CD1c-positive myeloid dendritic cell (primary cell): ENCODE measurements at regions not wholly inside any gene's neighbourhood (a gene's known extent, or its start where the extent isn't known, plus 50 kb on each side); places are given as distances from the start of the nearest gene placed in this dataset.
"Not testable (repeated sequence)": the region's sequence is repeated elsewhere in the genome, so short reads cannot be mapped to it uniquely, and the experiment has no call there.

Source experiments
- DNase-seq: peaks from one replicate; pipeline ENCODE4 v3.0.0-alpha.2; 2016; ENCODE audit errors: extremely low spot score

- DNase-seq: not testable (repeated sequence)
Measured at GRCh38 chr16:13336907-13337881, 435.8 kb downstream of the SHISA9 start.

GRCh38 chr16:13338044-13338443, 436.6 kb downstream of the SHISA9 start:
- DNase-seq: no peak

- no peak for DNase-seq
Measured at GRCh38 chr16:13342675-13343074, 441.3 kb downstream of the SHISA9 start.

- DNase-seq: no peak
Measured at GRCh38 chr16:13344001-13344400, 442.6 kb downstream of the SHISA9 start.

- DNase-seq: no peak
Measured at GRCh38 chr16:13348416-13348815, 447.0 kb downstream of the SHISA9 start.

GRCh38 chr16:13350000-13350399, 448.6 kb downstream of the SHISA9 start:
- no peak for DNase-seq

- no peak for DNase-seq
Measured at GRCh38 chr16:13351181-13351580, 449.8 kb downstream of the SHISA9 start.

GRCh38 chr16:13351601-13352217, 450.3 kb downstream of the SHISA9 start:
- DNase-seq: no peak

- DNase-seq: not testable (repeated sequence)
Measured at GRCh38 chr16:13352796-13353195, 451.4 kb downstream of the SHISA9 start.

GRCh38 chr16:13357842-13358241, 456.4 kb downstream of the SHISA9 start:
- DNase-seq: not testable (repeated sequence)

GRCh38 chr16:13359835-13360234, 458.4 kb downstream of the SHISA9 start:
- no peak for DNase-seq

GRCh38 chr16:13372421-13372820, 471.0 kb downstream of the SHISA9 start:
- DNase-seq: no peak

- DNase-seq: no peak
Measured at GRCh38 chr16:13376174-13376573, 474.8 kb downstream of the SHISA9 start.

GRCh38 chr16:13377143-13377542, 475.7 kb downstream of the SHISA9 start:
- no peak for DNase-seq

GRCh38 chr16:13378151-13378550, 476.8 kb downstream of the SHISA9 start:
- no peak for DNase-seq

GRCh38 chr16:13379266-13379665, 477.9 kb downstream of the SHISA9 start:
- no peak for DNase-seq

- DNase-seq: not testable (repeated sequence)
Measured at GRCh38 chr16:13385156-13386040, 484.0 kb downstream of the SHISA9 start.

- no peak for DNase-seq
Measured at GRCh38 chr16:13390093-13390985, 488.9 kb downstream of the SHISA9 start.

GRCh38 chr16:13390986-13391305, 489.5 kb downstream of the SHISA9 start:
- no peak for DNase-seq

GRCh38 chr16:13391337-13391736, 489.9 kb downstream of the SHISA9 start:
- DNase-seq: no peak

GRCh38 chr16:13392341-13392740, 490.9 kb downstream of the SHISA9 start:
- no peak for DNase-seq
